ENCODE measurements at regions not wholly inside any gene's neighbourhood (a gene's known extent, or its start where the extent isn't known, plus 50 kb on each side); places are given as distances from the start of the nearest gene placed in this dataset.
A peak's percentile ranks its signal among the peaks of the same experiment; 100 is the strongest.
"Not testable (repeated sequence)": the region's sequence is repeated elsewhere in the genome, so short reads cannot be mapped to it uniquely, and the experiment has no call there.

GRCh38 chr1:80540596-80540995 is 1260.1 kb upstream of the ADGRL2 start:
- Histone ChIP-seq H3K4me3 (ENCODE audit: low read depth, low read length) (no peak overlapping the region), H3K9me3 (ENCODE audit: control insufficient read depth in 2 of 2, low read length in 2 of 2) (no peaks in the 10 kb centered on the region), H3K4me1 (ENCODE audit: control insufficient read depth, insufficient read depth, low read length, poor library complexity, severe bottlenecking) (no peaks in the 10 kb centered on the region), H3K27ac (ENCODE audit: insufficient read depth, low read length, poor library complexity, severe bottlenecking) (no peak overlapping the region), H3K36me3 (ENCODE audit: control insufficient read depth, insufficient read depth, low read length) (no peaks in the 10 kb centered on the region), H3K27me3 (ENCODE audit: control insufficient read depth, insufficient read depth, low read length) (no peaks in the 10 kb centered on the region)
- no peak overlapping the region for H3K27ac Mint-ChIP-seq
- no peak for DNase-seq
- no peaks in the 10 kb centered on the region for H3K27me3 Mint-ChIP-seq
- no peak overlapping the region for H3K4me3 Mint-ChIP-seq
- no peaks in the 10 kb centered on the region for H3K4me1 Mint-ChIP-seq
- H3K9me3 Mint-ChIP-seq, result peaks cover 0 to 12% (median 3%) of the 10 kb centered on the region in 7 donors
- no peaks in the 10 kb centered on the region for H3K36me3 Mint-ChIP-seq
- no peak for ATAC-seq (ENCODE audit: low read depth in 2 of 2)

- no peaks in the 10 kb centered on the region for H3K9me3 ChIP-seq (ENCODE audit: control insufficient read depth in 2 of 2, low read length in 2 of 2)
- no peaks in the 10 kb centered on the region for H3K4me1 ChIP-seq (ENCODE audit: control insufficient read depth, insufficient read depth, low read length, poor library complexity, severe bottlenecking)
- no peaks in the 10 kb centered on the region for H3K27me3 ChIP-seq (ENCODE audit: control insufficient read depth, insufficient read depth, low read length)
- no peaks in the 10 kb centered on the region for H3K36me3 ChIP-seq (ENCODE audit: control insufficient read depth, insufficient read depth, low read length)
- DNase-seq, result no peak
- Mint-ChIP-seq H3K27me3 (no peaks in the 10 kb centered on the region), H3K4me1 (no peaks in the 10 kb centered on the region), H3K27ac (no peak overlapping the region), H3K36me3 (no peaks in the 10 kb centered on the region), H3K4me3 (no peak overlapping the region), H3K9me3 (peaks cover 0 to 12% (median 4%) of the 10 kb centered on the region in 7 donors)
- no peak overlapping the region for H3K4me3 ChIP-seq (ENCODE audit: low read depth, low read length)
- H3K27ac ChIP-seq (ENCODE audit: insufficient read depth, low read length, poor library complexity, severe bottlenecking), result no peak overlapping the region
- no peak for ATAC-seq (ENCODE audit: low read depth in 2 of 2)
These were observed 1260.6 kb upstream of the ADGRL2 start for GRCh38 chr1:80540149-80540548.

- H3K4me1 Mint-ChIP-seq; H3K4me3 Mint-ChIP-seq; H3K4me1 ChIP-seq (ENCODE audit: control insufficient read depth, insufficient read depth, low read length, poor library complexity, severe bottlenecking); H3K4me3 ChIP-seq (ENCODE audit: low read depth, low read length); ATAC-seq (ENCODE audit: low read depth in 2 of 2); H3K27me3 ChIP-seq (ENCODE audit: control insufficient read depth, insufficient read depth, low read length); H3K36me3 Mint-ChIP-seq; H3K27ac Mint-ChIP-seq; H3K9me3 ChIP-seq (ENCODE audit: control insufficient read depth in 2 of 2, low read length in 2 of 2); DNase-seq; H3K27ac ChIP-seq (ENCODE audit: insufficient read depth, low read length, poor library complexity, severe bottlenecking); H3K36me3 ChIP-seq (ENCODE audit: control insufficient read depth, insufficient read depth, low read length); H3K27me3 Mint-ChIP-seq: not testable (repeated sequence)
- peaks cover 1 to 12% (median 6%) of the 10 kb centered on the region in 7 donors for H3K9me3 Mint-ChIP-seq
These were observed 1261.4 kb upstream of the ADGRL2 start for GRCh38 chr1:80539298-80539697.

- Mint-ChIP-seq H3K9me3 (peaks cover 1 to 12% (median 6%) of the 10 kb centered on the region in 7 donors), H3K4me3 (no peak overlapping the region), H3K4me1 (no peaks in the 10 kb centered on the region), H3K27ac (peak overlapping the region in 1 of 3 donors; percentile 77), H3K27me3 (no peaks in the 10 kb centered on the region), H3K36me3 (no peaks in the 10 kb centered on the region)
- Histone ChIP-seq H3K9me3 (ENCODE audit: control insufficient read depth in 2 of 2, low read length in 2 of 2) (no peaks in the 10 kb centered on the region), H3K36me3 (ENCODE audit: control insufficient read depth, insufficient read depth, low read length) (no peaks in the 10 kb centered on the region), H3K4me3 (ENCODE audit: low read depth, low read length) (no peak overlapping the region), H3K4me1 (ENCODE audit: control insufficient read depth, insufficient read depth, low read length, poor library complexity, severe bottlenecking) (no peaks in the 10 kb centered on the region), H3K27me3 (ENCODE audit: control insufficient read depth, insufficient read depth, low read length) (no peaks in the 10 kb centered on the region), H3K27ac (ENCODE audit: insufficient read depth, low read length, poor library complexity, severe bottlenecking) (no peak overlapping the region)
- DNase-seq, result no peak
- ATAC-seq (ENCODE audit: low read depth in 2 of 2), result no peak
These were observed 1264.3 kb upstream of the ADGRL2 start for GRCh38 chr1:80536461-80536860.

DNA sequence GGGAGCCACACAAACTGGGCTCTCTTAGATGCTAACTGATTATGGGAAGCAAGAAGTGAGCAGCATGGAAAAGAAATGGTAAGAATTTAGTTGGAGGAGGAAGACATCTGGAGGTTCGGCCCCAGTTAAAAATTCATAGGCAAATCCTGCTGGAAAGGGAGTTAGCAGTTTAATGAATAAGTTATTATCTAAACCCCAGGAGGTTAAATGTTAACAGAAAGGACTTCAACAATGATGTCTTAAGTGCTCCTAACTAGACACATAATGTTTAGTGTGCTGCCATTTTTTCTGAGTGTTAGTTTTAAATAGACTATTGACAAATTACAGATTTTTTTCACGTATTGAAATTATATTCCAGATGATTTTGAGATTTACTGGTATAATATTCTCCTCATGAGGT is 1265.3 kb upstream of the ADGRL2 start:
- no peaks in the 10 kb centered on the region for H3K27me3 ChIP-seq (ENCODE audit: control insufficient read depth, insufficient read depth, low read length)
- no peak overlapping the region for H3K4me3 Mint-ChIP-seq
- DNase-seq (no peak), ATAC-seq (ENCODE audit: low read depth in 2 of 2) (no peak)
- no peaks in the 10 kb centered on the region for H3K4me1 ChIP-seq (ENCODE audit: control insufficient read depth, insufficient read depth, low read length, poor library complexity, severe bottlenecking)
- H3K36me3 ChIP-seq (ENCODE audit: control insufficient read depth, insufficient read depth, low read length), result no peaks in the 10 kb centered on the region
- no peaks in the 10 kb centered on the region for H3K9me3 ChIP-seq (ENCODE audit: control insufficient read depth in 2 of 2, low read length in 2 of 2)
- no peaks in the 10 kb centered on the region for H3K4me1 Mint-ChIP-seq
- peaks cover 3 to 9% (median 6%) of the 10 kb centered on the region in 7 donors for H3K9me3 Mint-ChIP-seq
- no peak overlapping the region for H3K27ac Mint-ChIP-seq
- no peak overlapping the region for H3K4me3 ChIP-seq (ENCODE audit: low read depth, low read length)
- no peaks in the 10 kb centered on the region for H3K36me3 Mint-ChIP-seq
- H3K27me3 Mint-ChIP-seq, result no peaks in the 10 kb centered on the region
- H3K27ac ChIP-seq (ENCODE audit: insufficient read depth, low read length, poor library complexity, severe bottlenecking), result no peak overlapping the region

DNA sequence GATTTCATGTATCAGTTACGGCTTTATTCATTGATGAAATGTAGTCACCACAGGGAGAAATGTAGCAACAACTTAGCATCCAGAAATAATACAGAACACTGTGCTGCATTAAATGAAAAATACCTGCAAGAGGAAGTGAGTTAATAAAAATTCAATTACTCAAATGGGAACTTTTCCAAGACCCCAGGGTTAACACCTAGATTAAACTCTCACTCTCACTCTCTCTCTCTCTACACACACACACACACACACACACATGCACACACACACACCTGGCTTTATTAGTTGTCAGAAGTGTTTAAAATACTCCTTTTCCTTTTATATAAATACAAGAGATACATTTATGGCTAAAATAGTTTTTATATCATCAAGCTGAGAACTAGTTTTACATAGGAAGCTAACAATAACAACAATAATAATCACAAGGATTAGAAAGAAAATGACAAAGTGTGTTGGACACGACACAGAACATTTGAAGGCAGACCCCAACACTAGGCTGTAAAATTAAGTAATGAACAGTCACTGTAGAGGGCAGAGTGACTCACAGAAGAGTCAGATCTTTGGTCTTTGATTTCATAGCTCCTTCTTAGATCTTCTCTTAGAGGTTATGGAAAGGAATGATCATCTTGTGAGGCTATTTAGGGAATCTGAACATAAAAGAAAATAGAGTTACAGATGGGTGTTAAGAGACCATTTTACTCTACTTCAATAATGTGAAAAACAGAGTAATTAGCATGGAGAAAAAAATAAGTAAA is 1266.0 kb upstream of the ADGRL2 start:
- H3K36me3 Mint-ChIP-seq, result no peaks in the 10 kb centered on the region
- H3K4me1 Mint-ChIP-seq, result no peaks in the 10 kb centered on the region
- ATAC-seq (ENCODE audit: low read depth in 2 of 2), result no peak
- no peak overlapping the region for H3K4me3 ChIP-seq (ENCODE audit: low read depth, low read length)
- H3K27me3 Mint-ChIP-seq, result no peaks in the 10 kb centered on the region
- H3K27ac ChIP-seq (ENCODE audit: insufficient read depth, low read length, poor library complexity, severe bottlenecking), result no peak overlapping the region
- no peaks in the 10 kb centered on the region for H3K27me3 ChIP-seq (ENCODE audit: control insufficient read depth, insufficient read depth, low read length)
- no peaks in the 10 kb centered on the region for H3K4me1 ChIP-seq (ENCODE audit: control insufficient read depth, insufficient read depth, low read length, poor library complexity, severe bottlenecking)
- peaks cover 0 to 3% of the 10 kb centered on the region in 2 experiments for H3K9me3 ChIP-seq (ENCODE audit: control insufficient read depth in 2 of 2, low read length in 2 of 2)
- H3K36me3 ChIP-seq (ENCODE audit: control insufficient read depth, insufficient read depth, low read length), result no peaks in the 10 kb centered on the region
- H3K4me3 Mint-ChIP-seq, result no peak overlapping the region
- peaks cover 2 to 8% (median 4%) of the 10 kb centered on the region in 7 donors for H3K9me3 Mint-ChIP-seq
- DNase-seq, result no peak
- H3K27ac Mint-ChIP-seq, result no peak overlapping the region

GRCh38 chr1:80533775-80534334 is 1266.9 kb upstream of the ADGRL2 start:
- ATAC-seq (ENCODE audit: low read depth in 2 of 2) (no peak), DNase-seq (no peak)
- H3K27ac ChIP-seq (ENCODE audit: insufficient read depth, low read length, poor library complexity, severe bottlenecking), result no peak overlapping the region
- H3K4me1 ChIP-seq (ENCODE audit: control insufficient read depth, insufficient read depth, low read length, poor library complexity, severe bottlenecking), result no peaks in the 10 kb centered on the region
- Mint-ChIP-seq H3K9me3 (peaks cover 2 to 8% (median 4%) of the 10 kb centered on the region in 7 donors), H3K4me1 (no peaks in the 10 kb centered on the region), H3K27me3 (no peaks in the 10 kb centered on the region), H3K27ac (no peak overlapping the region), H3K4me3 (no peak overlapping the region), H3K36me3 (no peaks in the 10 kb centered on the region)
- H3K9me3 ChIP-seq (ENCODE audit: control insufficient read depth in 2 of 2, low read length in 2 of 2), result peaks cover 0 to 3% of the 10 kb centered on the region in 2 experiments
- no peak overlapping the region for H3K4me3 ChIP-seq (ENCODE audit: low read depth, low read length)
- H3K27me3 ChIP-seq (ENCODE audit: control insufficient read depth, insufficient read depth, low read length), result no peaks in the 10 kb centered on the region
- H3K36me3 ChIP-seq (ENCODE audit: control insufficient read depth, insufficient read depth, low read length), result no peaks in the 10 kb centered on the region

DNA sequence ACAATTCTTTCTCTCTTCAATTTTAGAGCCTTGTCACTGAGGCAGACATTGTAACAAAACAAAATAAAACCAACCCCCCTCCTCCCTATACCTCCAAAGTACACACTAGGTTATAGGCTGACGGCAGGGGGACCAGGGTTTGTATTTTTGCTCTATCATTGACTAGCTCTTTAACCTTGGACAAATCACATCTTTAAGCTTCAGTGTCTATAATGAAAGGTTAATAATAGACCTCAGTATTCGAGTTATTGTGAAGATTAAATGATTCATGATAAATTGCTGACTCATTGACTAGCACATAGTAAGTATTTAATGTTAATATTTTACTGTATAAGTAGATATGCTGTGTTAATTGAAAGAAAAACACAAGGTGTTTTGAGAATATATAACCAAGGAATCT is 1267.6 kb upstream of the ADGRL2 start:
- Histone ChIP-seq H3K27me3 (ENCODE audit: control insufficient read depth, insufficient read depth, low read length) (no peaks in the 10 kb centered on the region), H3K4me1 (ENCODE audit: control insufficient read depth, insufficient read depth, low read length, poor library complexity, severe bottlenecking) (no peaks in the 10 kb centered on the region), H3K9me3 (ENCODE audit: control insufficient read depth in 2 of 2, low read length in 2 of 2) (peaks cover 0 to 3% of the 10 kb centered on the region in 2 experiments), H3K36me3 (ENCODE audit: control insufficient read depth, insufficient read depth, low read length) (no peaks in the 10 kb centered on the region), H3K4me3 (ENCODE audit: low read depth, low read length) (no peak overlapping the region), H3K27ac (ENCODE audit: insufficient read depth, low read length, poor library complexity, severe bottlenecking) (no peak overlapping the region)
- no peak for ATAC-seq (ENCODE audit: low read depth in 2 of 2)
- Mint-ChIP-seq H3K27ac (no peak overlapping the region), H3K36me3 (no peaks in the 10 kb centered on the region), H3K4me1 (no peaks in the 10 kb centered on the region), H3K4me3 (no peak overlapping the region), H3K27me3 (no peaks in the 10 kb centered on the region), H3K9me3 (peaks cover 2 to 8% (median 5%) of the 10 kb centered on the region in 7 donors)
- DNase-seq, result no peak
